HepG2 (cell line): ENCODE measurements at regions not wholly inside any gene's neighbourhood (a gene's known extent, or its start where the extent isn't known, plus 50 kb on each side); places are given as distances from the start of the nearest gene placed in this dataset.

Source experiments
- ASH2L ChIP-seq: fragments of 300-600, 200-600 bp; sonication (generic); IDR thresholded peaks from 2 replicates; pipeline ENCODE4 v1.7.0; 2017; ENCODE audit warnings: low read depth, mild to moderate bottlenecking, moderate library complexity, mixed read lengths, low read length; ENCODE audit not compliant: insufficient read length
- JDP2 ChIP-seq: sonication (generic); formaldehyde crosslinking; IDR thresholded peaks from 2 replicates; pipeline ENCODE4 v1.8.1; 2022; ENCODE audit warnings: missing genetic modification reagents, borderline replicate concordance
- KDM1A ChIP-seq: IDR thresholded peaks from 2 replicates; pipeline ENCODE4 v1.6.1; 2016; ENCODE audit warnings: missing compliant biosample characterization
- MATR3 ChIP-seq: sonication (generic); formaldehyde crosslinking; IDR thresholded peaks from 2 replicates; pipeline ENCODE4 v1.4.0; 2020; ENCODE audit warnings: missing genetic modification reagents
- MIXL1 ChIP-seq: IDR thresholded peaks from 2 replicates; pipeline ENCODE4 v1.6.1; 2016
- NFATC3 ChIP-seq: sonication (generic); formaldehyde crosslinking; IDR thresholded peaks from 2 replicates; pipeline ENCODE4 v1.5.1; 2020; ENCODE audit warnings: mild to moderate bottlenecking, missing genetic modification reagents
- NR2F2 ChIP-seq: IDR thresholded peaks from 2 replicates; pipeline ENCODE4 v1.6.1; 2012; ENCODE audit warnings: low read depth, inconsistent platforms, borderline replicate concordance
- RNF2 ChIP-seq: fragments of 450-650 bp; conservative IDR thresholded peaks from 2 replicates; pipeline ENCODE4 v1.6.1; 2016; ENCODE audit warnings: low read depth
- SALL1 ChIP-seq: sonication (generic); formaldehyde crosslinking; IDR thresholded peaks from 2 replicates; pipeline ENCODE4 v1.8.0; 2022; ENCODE audit warnings: mild to moderate bottlenecking, missing genetic modification reagents
- SIN3B ChIP-seq: fragments of 150-350 bp; IDR thresholded peaks from 2 replicates; pipeline ENCODE4 v1.6.1; 2014; ENCODE audit warnings: low read length
- SUZ12 ChIP-seq: fragments of 150-350 bp; IDR thresholded peaks from 2 replicates; pipeline ENCODE4 v1.6.1; 2014; ENCODE audit warnings: low read depth, low read length
- THAP11 ChIP-seq: IDR thresholded peaks from 2 replicates; pipeline ENCODE4 v1.6.1; 2016; ENCODE audit warnings: missing biosample characterization, missing genetic modification reagents
- TSC22D2 ChIP-seq: sonication (generic); formaldehyde crosslinking; IDR thresholded peaks from 2 replicates; pipeline ENCODE4 v1.5.1; 2020; ENCODE audit warnings: missing genetic modification reagents, mild to moderate bottlenecking, borderline replicate concordance
- ZFP82 ChIP-seq: sonication (generic); formaldehyde crosslinking; IDR thresholded peaks from 2 replicates; pipeline ENCODE4 v1.5.1; 2020; ENCODE audit warnings: mild to moderate bottlenecking, missing genetic modification reagents, borderline replicate concordance
- ZNF333 ChIP-seq: sonication (generic); formaldehyde crosslinking; IDR thresholded peaks from 2 replicates; pipeline ENCODE4 v1.4.0; 2020; ENCODE audit warnings: mild to moderate bottlenecking, missing genetic modification reagents, borderline replicate concordance
- ZNF501 ChIP-seq: sonication (generic); formaldehyde crosslinking; IDR thresholded peaks from 2 replicates; pipeline ENCODE4 v1.5.1; 2020; ENCODE audit warnings: mild to moderate bottlenecking, moderate library complexity, missing genetic modification reagents
- ZNF792 ChIP-seq: IDR thresholded peaks from 2 replicates; pipeline ENCODE4 v1.6.1; 2016
- TF ChIP-seq, protein P1 (sequence below): sonication (generic); formaldehyde crosslinking; IDR thresholded peaks from 2 replicates; pipeline ENCODE4 v1.4.0; 2020; ENCODE audit warnings: mild to moderate bottlenecking, missing genetic modification reagents, borderline replicate concordance
- TF ChIP-seq, protein P2 (sequence below): sonication (generic); formaldehyde crosslinking; conservative IDR thresholded peaks from 2 replicates; pipeline ENCODE4 v1.5.0; 2020; ENCODE audit warnings: missing genetic modification reagents
- TF ChIP-seq, protein P3 (sequence below): IDR thresholded peaks from 2 replicates; pipeline ENCODE4 v1.6.1; 2016; ENCODE audit warnings: mild to moderate bottlenecking
- TF ChIP-seq, protein P4 (sequence below): IDR thresholded peaks from 2 replicates; pipeline ENCODE4 v1.6.1; 2016; ENCODE audit warnings: low read depth

DNA sequence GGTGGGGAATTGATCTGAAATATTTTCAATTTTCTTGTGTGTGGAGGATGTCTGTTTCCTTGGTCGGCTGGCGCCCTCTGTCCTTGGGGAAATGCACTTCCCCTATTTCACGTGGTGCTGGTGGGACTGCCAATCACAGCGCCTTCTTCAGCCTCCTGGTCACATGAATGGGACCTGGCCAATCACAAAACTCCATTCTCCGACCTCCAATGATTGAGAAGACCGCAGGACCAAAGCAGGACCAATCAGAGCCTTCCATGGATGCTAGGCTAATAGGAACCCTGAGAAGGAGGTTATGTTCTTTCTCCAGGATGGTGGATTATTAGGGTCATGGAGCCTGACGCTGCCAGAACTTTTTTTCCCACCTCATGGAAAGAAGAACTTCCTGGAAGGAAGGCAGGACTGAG lies 188.7 kb downstream of the TTC8 start (continued):
- TF ChIP-seq, protein P1, sequence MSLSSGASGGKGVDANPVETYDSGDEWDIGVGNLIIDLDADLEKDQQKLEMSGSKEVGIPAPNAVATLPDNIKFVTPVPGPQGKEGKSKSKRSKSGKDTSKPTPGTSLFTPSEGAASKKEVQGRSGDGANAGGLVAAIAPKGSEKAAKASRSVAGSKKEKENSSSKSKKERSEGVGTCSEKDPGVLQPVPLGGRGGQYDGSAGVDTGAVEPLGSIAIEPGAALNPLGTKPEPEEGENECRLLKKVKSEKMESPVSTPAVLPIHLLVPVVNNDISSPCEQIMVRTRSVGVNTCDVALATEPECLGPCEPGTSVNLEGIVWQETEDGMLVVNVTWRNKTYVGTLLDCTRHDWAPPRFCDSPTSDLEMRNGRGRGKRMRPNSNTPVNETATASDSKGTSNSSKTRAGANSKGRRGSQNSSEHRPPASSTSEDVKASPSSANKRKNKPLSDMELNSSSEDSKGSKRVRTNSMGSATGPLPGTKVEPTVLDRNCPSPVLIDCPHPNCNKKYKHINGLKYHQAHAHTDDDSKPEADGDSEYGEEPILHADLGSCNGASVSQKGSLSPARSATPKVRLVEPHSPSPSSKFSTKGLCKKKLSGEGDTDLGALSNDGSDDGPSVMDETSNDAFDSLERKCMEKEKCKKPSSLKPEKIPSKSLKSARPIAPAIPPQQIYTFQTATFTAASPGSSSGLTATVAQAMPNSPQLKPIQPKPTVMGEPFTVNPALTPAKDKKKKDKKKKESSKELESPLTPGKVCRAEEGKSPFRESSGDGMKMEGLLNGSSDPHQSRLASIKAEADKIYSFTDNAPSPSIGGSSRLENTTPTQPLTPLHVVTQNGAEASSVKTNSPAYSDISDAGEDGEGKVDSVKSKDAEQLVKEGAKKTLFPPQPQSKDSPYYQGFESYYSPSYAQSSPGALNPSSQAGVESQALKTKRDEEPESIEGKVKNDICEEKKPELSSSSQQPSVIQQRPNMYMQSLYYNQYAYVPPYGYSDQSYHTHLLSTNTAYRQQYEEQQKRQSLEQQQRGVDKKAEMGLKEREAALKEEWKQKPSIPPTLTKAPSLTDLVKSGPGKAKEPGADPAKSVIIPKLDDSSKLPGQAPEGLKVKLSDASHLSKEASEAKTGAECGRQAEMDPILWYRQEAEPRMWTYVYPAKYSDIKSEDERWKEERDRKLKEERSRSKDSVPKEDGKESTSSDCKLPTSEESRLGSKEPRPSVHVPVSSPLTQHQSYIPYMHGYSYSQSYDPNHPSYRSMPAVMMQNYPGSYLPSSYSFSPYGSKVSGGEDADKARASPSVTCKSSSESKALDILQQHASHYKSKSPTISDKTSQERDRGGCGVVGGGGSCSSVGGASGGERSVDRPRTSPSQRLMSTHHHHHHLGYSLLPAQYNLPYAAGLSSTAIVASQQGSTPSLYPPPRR (CRISPR knock-in tag): no peak
- TF ChIP-seq ASH2L: peak; percentile 32
- TF ChIP-seq THAP11 (CRISPR knock-in tag): peak; percentile 80
- TF ChIP-seq, protein P2, sequence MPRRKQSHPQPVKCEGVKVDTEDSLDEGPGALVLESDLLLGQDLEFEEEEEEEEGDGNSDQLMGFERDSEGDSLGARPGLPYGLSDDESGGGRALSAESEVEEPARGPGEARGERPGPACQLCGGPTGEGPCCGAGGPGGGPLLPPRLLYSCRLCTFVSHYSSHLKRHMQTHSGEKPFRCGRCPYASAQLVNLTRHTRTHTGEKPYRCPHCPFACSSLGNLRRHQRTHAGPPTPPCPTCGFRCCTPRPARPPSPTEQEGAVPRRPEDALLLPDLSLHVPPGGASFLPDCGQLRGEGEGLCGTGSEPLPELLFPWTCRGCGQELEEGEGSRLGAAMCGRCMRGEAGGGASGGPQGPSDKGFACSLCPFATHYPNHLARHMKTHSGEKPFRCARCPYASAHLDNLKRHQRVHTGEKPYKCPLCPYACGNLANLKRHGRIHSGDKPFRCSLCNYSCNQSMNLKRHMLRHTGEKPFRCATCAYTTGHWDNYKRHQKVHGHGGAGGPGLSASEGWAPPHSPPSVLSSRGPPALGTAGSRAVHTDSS (CRISPR knock-in tag): no peak
- TF ChIP-seq ZFP82: 0 out of 2 replicates have a peak, but pooled peaks have one; percentile 7
- TF ChIP-seq SALL1 (CRISPR knock-in tag): peak; percentile 63
- no peak for TF ChIP-seq RNF2
- TF ChIP-seq KDM1A: no peak
- no peak for TF ChIP-seq SUZ12
- TF ChIP-seq, protein P3, sequence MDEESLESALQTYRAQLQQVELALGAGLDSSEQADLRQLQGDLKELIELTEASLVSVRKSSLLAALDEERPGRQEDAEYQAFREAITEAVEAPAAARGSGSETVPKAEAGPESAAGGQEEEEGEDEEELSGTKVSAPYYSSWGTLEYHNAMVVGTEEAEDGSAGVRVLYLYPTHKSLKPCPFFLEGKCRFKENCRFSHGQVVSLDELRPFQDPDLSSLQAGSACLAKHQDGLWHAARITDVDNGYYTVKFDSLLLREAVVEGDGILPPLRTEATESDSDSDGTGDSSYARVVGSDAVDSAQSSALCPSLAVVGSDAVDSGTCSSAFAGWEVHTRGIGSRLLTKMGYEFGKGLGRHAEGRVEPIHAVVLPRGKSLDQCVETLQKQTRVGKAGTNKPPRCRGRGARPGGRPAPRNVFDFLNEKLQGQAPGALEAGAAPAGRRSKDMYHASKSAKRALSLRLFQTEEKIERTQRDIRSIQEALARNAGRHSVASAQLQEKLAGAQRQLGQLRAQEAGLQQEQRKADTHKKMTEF: no peak
- no peak for TF ChIP-seq MIXL1 (CRISPR knock-in tag)
- no peak for TF ChIP-seq MATR3 (CRISPR knock-in tag)
- TF ChIP-seq, protein P4, sequence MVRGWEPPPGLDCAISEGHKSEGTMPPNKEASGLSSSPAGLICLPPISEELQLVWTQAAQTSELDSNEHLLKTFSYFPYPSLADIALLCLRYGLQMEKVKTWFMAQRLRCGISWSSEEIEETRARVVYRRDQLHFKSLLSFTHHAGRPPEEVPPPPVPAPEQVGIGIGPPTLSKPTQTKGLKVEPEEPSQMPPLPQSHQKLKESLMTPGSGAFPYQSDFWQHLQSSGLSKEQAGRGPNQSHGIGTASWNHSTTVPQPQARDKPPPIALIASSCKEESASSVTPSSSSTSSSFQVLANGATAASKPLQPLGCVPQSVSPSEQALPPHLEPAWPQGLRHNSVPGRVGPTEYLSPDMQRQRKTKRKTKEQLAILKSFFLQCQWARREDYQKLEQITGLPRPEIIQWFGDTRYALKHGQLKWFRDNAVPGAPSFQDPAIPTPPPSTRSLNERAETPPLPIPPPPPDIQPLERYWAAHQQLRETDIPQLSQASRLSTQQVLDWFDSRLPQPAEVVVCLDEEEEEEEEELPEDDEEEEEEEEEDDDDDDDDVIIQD (CRISPR knock-in tag): peak; percentile 86
- TF ChIP-seq NFATC3 (CRISPR knock-in tag): 0 out of 2 replicates have a peak, but pooled peaks have one; percentile 5
- 0 out of 2 replicates have a peak, but pooled peaks have one; percentile 15 for TF ChIP-seq ZNF792 (CRISPR knock-in tag)
- no peak for TF ChIP-seq NR2F2
- TF ChIP-seq SIN3B: 0 out of 2 replicates have a peak, but pooled peaks have one; percentile 17
- no peak for TF ChIP-seq TSC22D2 (CRISPR knock-in tag)
- no peak for TF ChIP-seq JDP2 (CRISPR knock-in tag)
- 0 out of 2 replicates have a peak, but pooled peaks have one; percentile 41 for TF ChIP-seq ZNF501 (CRISPR knock-in tag)
- no peak for TF ChIP-seq ZNF333
